ENCODE measurements at regions not wholly inside any gene's neighbourhood (a gene's known extent, or its start where the extent isn't known, plus 50 kb on each side); places are given as distances from the start of the nearest gene placed in this dataset.
A peak's percentile ranks its signal among the peaks of the same experiment; 100 is the strongest.

DNA sequence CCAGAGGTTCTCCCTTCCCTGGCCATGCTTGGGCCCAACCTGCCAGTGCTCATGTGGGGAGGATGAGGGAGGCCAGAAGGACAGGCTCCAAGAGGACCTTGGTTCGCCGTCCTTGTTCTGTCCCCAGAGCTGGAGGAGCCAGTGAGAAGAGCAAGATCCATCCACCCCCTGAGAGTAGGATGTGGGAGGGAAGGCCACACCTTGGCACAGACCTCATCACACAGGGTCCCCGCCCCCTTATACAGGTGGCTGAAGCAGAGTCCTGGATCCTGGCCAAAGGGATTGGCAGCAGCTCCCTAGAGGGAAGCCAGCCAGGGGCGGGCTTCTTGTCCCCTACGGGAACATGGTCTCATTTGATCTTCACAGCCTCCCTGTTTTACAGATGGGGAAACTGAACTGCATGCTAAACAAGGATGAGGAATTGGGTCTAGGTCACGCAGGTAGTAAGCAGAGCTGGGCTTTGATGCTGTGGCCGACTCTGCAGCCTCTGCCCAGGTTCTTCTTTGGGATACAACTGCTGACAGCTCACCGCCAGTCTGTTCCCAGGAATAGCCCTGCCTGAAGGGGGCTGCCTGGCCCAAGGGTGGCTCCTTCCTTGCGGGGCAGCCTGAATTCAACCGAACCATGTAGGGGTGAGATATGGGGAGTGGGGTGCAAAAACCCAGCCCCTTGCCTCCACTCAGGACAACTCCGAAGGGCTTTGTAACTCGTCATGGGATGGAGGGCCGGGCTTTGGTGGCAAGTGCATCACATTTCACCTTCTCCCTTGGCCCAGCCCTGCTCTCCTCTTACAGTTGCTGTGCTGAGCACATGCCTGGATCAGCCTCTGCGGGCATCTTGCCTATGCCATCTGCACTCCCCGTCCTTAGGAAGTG, 62.2 kb upstream of the KDM7A start:
- no peak for DNase-seq

DNA sequence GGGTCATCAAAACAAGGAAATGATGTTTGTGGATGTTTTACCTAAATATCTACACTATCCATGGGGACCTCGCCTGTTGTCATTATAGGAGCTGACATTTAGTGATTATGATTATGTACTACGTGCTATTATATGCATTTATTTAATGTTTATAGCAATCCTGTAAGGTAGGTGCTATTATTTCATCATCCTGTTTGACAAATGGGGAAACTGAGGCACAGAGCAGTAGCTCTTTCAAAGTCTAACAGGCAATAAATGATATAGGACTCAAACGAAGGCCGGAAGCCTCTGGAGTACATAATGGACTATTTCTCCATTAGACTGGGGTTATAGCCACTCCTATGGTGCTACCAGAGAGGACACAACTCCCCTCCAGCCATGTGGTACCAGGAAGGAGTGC, 60.6 kb upstream of the KDM7A start:
- no peak for DNase-seq

- DNase-seq, result no peak
Measured at GRCh38 chr7:140236626-140237025, 59.8 kb upstream of the KDM7A start.

- DNase-seq, result no peak
Measured at GRCh38 chr7:140235114-140235513, 58.3 kb upstream of the KDM7A start.

- DNase-seq, result no peak
Measured at GRCh38 chr7:140232957-140233917, 56.5 kb upstream of the KDM7A start.

DNA sequence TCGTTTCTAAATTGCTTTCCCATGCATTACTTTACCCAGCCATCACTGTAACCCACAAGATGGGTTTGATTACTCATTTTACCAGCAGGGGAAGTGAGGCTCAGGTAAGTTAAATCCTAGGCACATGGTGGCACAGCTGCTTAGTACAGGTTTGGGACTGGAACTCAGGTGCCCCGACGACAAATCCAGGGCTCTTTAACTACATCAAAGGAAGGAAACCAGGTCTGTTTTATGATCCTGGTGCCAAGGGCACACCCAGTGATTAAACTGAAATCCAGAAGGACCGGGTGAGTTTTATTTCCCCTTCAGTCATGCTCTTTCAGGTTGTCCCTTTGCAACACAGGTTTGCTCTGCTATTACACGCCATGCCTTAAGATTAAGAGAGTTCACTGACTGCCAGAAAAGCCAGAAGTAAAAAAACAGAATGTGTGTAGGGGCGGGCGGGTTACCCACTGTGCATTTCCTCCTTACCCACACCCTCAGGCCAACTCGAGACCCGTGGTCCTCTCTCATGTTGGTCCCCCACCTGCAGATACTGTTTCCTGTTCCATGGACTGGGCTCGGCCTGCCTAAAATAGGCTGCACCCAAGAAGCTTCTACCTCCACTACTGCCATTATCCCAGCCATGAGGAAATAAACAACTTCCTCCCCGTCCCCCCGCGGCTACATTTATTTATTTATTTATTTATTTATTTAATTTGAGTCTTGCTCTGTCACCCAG, 55.1 kb upstream of the KDM7A start:
- no peak for DNase-seq

GRCh38 chr7:140230861-140231770, 54.3 kb upstream of the KDM7A start:
- peak; percentile 32 to 43 for DNase-seq

DNA sequence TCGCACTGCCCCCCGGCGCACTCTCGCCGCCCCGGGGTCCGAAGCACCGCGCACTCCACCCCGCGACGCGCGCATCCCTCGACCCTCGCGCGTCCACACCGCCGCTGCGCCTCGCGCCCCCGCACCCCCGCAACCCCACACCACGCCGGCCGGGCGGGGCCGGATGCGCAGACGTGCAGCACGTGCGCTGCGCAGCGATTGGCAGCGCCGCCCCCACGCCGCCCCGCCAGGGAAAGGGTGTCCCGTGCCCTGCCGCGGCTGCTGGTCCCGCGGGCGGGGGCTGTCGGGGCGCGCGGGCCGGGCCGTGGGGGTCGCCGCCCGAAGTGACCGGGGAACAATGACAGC, 53.7 kb upstream of the KDM7A start:
- peak in 1 of 2 experiments; percentile 33 for DNase-seq

GRCh38 chr7:140229591-140230515, 53.1 kb upstream of the KDM7A start:
- no peak for DNase-seq

- no peak for DNase-seq
Measured at GRCh38 chr7:140229101-140229525, 52.3 kb upstream of the KDM7A start.

Data from NCI-H1930 (cell line).